Liver (tissue), 3 donors: ENCODE measurements at regions not wholly inside any gene's neighbourhood (a gene's known extent, or its start where the extent isn't known, plus 50 kb on each side); places are given as distances from the start of the nearest gene placed in this dataset.

Experiments
- EGR1 ChIP-seq, 2 donors: IDR thresholded peaks; 2 replicates each; pipeline ENCODE4 v1.6.1; 2016 to 2018; ENCODE audit warnings: antibody characterized with exemption in 2 of 2, low read depth in 2 of 2
- HNF4A ChIP-seq, 2 donors: conservative IDR thresholded peaks; 2 replicates each; pipeline ENCODE4 v1.6.1; 2016; ENCODE audit warnings: antibody characterized with exemption in 2 of 2, mild to moderate bottlenecking in 2 of 2
- JUND ChIP-seq, 2 donors: IDR thresholded peaks; 2 replicates each; pipeline ENCODE4 v1.6.1; 2016; ENCODE audit warnings: antibody characterized with exemption in 2 of 2
- TAF1 ChIP-seq: conservative IDR thresholded peaks from 2 replicates; pipeline ENCODE4 v1.6.1; 2016; ENCODE audit warnings: antibody characterized with exemption, mild to moderate bottlenecking
- TF ChIP-seq, protein P1 (sequence below): fragments of 150-350 bp; IDR thresholded peaks from 2 replicates; pipeline ENCODE4 v1.5.1; 2017; ENCODE audit warnings: improper control_type of control experiment, low read depth, low read length; ENCODE audit not compliant: missing input control
- donor health status: healthy.
- donor health status: healthy.

DNA sequence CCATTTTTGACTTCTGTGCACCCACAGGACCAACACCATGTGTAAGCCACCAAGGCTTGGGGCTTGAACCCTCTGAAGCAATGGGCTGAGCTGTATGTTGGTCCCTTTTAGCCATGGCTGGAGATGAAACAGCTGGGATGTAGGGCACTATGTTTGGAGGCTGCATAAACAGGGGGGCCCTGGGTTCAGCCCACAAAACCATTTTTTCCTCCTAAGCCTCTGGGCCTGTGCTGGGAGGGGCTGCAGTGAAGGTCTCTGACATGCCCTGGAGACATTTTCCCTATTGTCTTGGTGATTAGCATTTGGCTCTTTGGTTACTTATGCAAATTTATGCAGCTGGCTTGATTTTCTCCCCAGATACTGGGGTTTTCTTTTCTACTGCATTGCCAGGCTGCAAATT is 144.9 kb downstream of the ZNF326 start:
- TF ChIP-seq, protein P1, sequence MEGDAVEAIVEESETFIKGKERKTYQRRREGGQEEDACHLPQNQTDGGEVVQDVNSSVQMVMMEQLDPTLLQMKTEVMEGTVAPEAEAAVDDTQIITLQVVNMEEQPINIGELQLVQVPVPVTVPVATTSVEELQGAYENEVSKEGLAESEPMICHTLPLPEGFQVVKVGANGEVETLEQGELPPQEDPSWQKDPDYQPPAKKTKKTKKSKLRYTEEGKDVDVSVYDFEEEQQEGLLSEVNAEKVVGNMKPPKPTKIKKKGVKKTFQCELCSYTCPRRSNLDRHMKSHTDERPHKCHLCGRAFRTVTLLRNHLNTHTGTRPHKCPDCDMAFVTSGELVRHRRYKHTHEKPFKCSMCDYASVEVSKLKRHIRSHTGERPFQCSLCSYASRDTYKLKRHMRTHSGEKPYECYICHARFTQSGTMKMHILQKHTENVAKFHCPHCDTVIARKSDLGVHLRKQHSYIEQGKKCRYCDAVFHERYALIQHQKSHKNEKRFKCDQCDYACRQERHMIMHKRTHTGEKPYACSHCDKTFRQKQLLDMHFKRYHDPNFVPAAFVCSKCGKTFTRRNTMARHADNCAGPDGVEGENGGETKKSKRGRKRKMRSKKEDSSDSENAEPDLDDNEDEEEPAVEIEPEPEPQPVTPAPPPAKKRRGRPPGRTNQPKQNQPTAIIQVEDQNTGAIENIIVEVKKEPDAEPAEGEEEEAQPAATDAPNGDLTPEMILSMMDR = no peak
- TF ChIP-seq JUND (IDR thresholded peaks at IDR 0.05) (no peak), EGR1 (IDR thresholded peaks at IDR 0.05; ENCODE audit: low read depth in 2 of 2) (no peak), HNF4A (conservative IDR thresholded peaks at IDR 0.05) (no peak), TAF1 (no peak)
